Peyer's patch (tissue), 4 donors: ENCODE measurements at regions not wholly inside any gene's neighbourhood (a gene's known extent, or its start where the extent isn't known, plus 50 kb on each side); places are given as distances from the start of the nearest gene placed in this dataset.

Source experiments
- DNase-seq, 3 donors: peaks; one replicate each; pipeline ENCODE4 v3.0.0-alpha.2; 2017 to 2019
- H3K27ac ChIP-seq, 4 donors: fragments of 200-600 bp; sonication (generic); one replicate each; pipeline ENCODE4 v1.5.1; 2016 to 2019
- H3K27me3 ChIP-seq, 2 donors: fragments of 200-600 bp; sonication (generic); one replicate each; pipeline ENCODE4 v1.5.1; 2019
- H3K36me3 ChIP-seq, 3 donors: fragments of 200-600 bp; sonication (generic); one replicate each; pipeline ENCODE4 v1.5.1; 2016 to 2019
- H3K4me1 ChIP-seq, 4 donors: fragments of 200-600 bp; sonication (generic); one replicate each; pipeline ENCODE4 v1.5.1; 2016 to 2019
- H3K4me3 ChIP-seq, 4 donors: fragments of 200-600 bp; sonication (generic); 1 replicate in 3 of 4; 2 replicates in 1 of 4; pipeline ENCODE4 v1.5.1; 2016 to 2019; ENCODE audit warnings: mild to moderate bottlenecking in 1 of 4
- H3K9me3 ChIP-seq, 4 donors: fragments of 200-600 bp; sonication (generic); one replicate each; pipeline ENCODE4 v1.5.1; 2016 to 2019; ENCODE audit warnings: mild to moderate bottlenecking in 1 of 4
- POLR2A ChIP-seq, 2 donors: fragments of 450-650 bp; IDR thresholded peaks; one replicate each; pipeline ENCODE4 v1.5.1; 2017; ENCODE audit warnings: antibody characterized with exemption in 2 of 2, mild to moderate bottlenecking in 2 of 2, moderate library complexity in 2 of 2
- TF ChIP-seq, protein P1 (sequence below), 6 experiments: fragments of 450-650 bp in 4 of 6; fragments of 200-600 bp in 2 of 6; sonication (generic) in 1 of 6; IDR thresholded peaks; one replicate each; pipeline ENCODE4 v1.5.1; 2017 to 2019; ENCODE audit warnings: antibody characterized with exemption in 6 of 6, mild to moderate bottlenecking in 3 of 6, moderate library complexity in 1 of 6

DNA sequence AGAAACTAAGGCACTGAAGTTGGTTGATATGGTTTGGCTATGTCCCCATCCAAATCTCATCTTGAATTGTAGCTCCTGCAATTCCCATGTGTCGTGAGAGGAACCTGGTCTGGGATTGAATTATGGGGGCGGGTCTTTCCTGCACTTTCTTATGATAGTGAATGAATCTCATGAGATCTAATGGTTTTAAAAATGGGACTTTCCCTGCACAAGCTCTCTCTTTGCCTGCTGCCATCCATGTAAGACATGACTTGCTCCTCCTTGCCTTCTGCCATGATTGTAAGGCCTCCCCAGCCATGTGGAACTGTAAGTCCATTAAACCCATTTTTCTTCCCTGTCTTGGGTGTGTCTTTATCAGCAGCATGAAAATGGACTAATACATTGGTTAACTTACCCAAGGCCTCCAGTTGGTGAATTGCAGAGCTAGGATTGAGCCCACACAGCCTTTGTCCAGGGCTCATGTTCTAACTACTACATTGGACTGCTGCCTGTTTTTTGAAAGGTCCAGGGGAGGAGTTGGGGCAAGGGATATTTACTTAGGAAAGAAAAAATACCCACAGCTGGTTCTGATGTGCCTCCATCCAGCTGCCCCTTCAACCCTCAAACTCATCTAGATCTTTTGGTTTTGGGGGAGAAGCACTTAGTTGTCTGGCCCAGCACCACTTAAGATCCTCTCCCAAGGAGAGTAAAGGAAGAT, 107.8 kb upstream of the NAV2 start:
- no peaks in the 10 kb centered on the region for H3K27me3 ChIP-seq
- no peak overlapping the region for H3K4me3 ChIP-seq
- H3K4me1 ChIP-seq: no peaks in the 10 kb centered on the region
- H3K9me3 ChIP-seq: no peaks in the 10 kb centered on the region
- no peak for DNase-seq
- no peak overlapping the region for H3K27ac ChIP-seq
- H3K36me3 ChIP-seq: no peaks in the 10 kb centered on the region
- TF ChIP-seq, protein P1, sequence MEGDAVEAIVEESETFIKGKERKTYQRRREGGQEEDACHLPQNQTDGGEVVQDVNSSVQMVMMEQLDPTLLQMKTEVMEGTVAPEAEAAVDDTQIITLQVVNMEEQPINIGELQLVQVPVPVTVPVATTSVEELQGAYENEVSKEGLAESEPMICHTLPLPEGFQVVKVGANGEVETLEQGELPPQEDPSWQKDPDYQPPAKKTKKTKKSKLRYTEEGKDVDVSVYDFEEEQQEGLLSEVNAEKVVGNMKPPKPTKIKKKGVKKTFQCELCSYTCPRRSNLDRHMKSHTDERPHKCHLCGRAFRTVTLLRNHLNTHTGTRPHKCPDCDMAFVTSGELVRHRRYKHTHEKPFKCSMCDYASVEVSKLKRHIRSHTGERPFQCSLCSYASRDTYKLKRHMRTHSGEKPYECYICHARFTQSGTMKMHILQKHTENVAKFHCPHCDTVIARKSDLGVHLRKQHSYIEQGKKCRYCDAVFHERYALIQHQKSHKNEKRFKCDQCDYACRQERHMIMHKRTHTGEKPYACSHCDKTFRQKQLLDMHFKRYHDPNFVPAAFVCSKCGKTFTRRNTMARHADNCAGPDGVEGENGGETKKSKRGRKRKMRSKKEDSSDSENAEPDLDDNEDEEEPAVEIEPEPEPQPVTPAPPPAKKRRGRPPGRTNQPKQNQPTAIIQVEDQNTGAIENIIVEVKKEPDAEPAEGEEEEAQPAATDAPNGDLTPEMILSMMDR (IDR thresholded peaks at IDR 0.05): no peak
- TF ChIP-seq POLR2A (IDR thresholded peaks at IDR 0.05): no peak

DNA sequence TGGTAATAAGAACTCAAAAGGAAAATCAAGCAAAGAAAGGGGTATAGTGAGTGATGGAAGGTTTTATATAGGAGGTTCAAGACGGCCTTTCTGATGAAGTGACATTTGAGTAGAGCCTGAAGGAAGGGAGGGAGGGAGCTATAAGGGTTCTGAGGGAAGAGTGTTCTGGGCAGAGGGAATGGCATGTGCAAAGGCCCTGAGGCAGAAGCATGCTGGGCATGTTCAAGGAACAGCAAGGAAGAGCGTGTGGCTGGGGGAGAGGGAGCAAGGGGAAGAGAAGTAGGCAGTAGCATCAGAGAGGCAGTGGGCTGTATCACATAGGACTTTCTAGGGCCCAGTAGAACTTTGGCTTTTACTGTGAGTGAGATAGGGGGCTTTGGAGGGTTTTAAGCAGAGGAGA, 108.9 kb upstream of the NAV2 start:
- no peak for DNase-seq
- no peaks in the 10 kb centered on the region for H3K9me3 ChIP-seq
- H3K27ac ChIP-seq: no peak overlapping the region
- H3K27me3 ChIP-seq: no peaks in the 10 kb centered on the region
- no peak overlapping the region for H3K4me3 ChIP-seq
- no peaks in the 10 kb centered on the region for H3K36me3 ChIP-seq
- TF ChIP-seq POLR2A (IDR thresholded peaks at IDR 0.05): no peak
- TF ChIP-seq, protein P1 (IDR thresholded peaks at IDR 0.05): no peak
- H3K4me1 ChIP-seq: no peaks in the 10 kb centered on the region

DNA sequence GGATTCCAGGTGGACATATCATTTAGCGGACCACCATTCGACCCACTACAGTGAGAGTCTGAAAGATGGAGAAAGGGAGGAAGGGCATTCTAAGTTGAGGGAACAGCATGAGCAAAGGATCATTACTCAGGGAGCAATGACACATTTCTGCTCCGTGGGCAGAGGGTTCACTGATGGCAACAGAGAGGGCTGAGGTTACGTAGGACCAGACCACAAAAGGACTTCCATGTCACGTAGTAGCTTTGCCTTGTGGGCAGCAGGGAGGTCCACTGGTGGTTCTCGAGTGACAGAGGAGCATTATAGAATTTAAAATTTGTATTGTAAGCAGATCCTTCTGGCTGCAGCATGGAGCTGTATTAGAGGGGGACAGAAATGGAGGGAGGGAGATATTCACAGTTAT, 109.7 kb upstream of the NAV2 start:
- Histone ChIP-seq H3K9me3 (no peaks in the 10 kb centered on the region), H3K36me3 (no peaks in the 10 kb centered on the region), H3K27me3 (no peaks in the 10 kb centered on the region), H3K4me3 (no peak overlapping the region), H3K4me1 (no peaks in the 10 kb centered on the region), H3K27ac (no peak overlapping the region)
- TF ChIP-seq POLR2A (IDR thresholded peaks at IDR 0.05): no peak
- TF ChIP-seq, protein P1 (IDR thresholded peaks at IDR 0.05): no peak
- DNase-seq: no peak

DNA sequence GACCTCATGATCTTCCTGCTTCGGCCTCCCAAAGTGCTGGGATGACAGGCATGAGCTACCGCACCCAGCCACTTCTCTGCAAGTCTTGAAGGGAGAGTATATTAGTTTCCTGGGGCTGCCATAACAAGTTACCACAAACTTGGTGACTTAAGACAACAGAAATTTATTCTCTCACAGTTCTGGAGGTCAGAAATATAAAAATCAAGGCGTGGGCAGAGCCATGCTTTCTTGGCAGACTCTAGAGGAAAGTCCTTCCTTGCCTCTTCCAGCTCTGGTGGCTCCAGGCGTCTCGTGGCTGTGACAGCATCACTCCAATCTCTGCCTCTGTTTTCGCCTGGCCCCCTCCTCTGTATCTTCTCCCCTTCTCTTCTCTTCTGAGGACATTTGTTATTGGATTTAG, 110.2 kb upstream of the NAV2 start:
- TF ChIP-seq POLR2A (IDR thresholded peaks at IDR 0.05): no peak
- TF ChIP-seq, protein P1 (IDR thresholded peaks at IDR 0.05): no peak
- H3K4me1 ChIP-seq: no peaks in the 10 kb centered on the region
- DNase-seq: no peak
- H3K27ac ChIP-seq: no peak overlapping the region
- no peaks in the 10 kb centered on the region for H3K27me3 ChIP-seq
- no peaks in the 10 kb centered on the region for H3K9me3 ChIP-seq
- no peak overlapping the region for H3K4me3 ChIP-seq
- H3K36me3 ChIP-seq: no peaks in the 10 kb centered on the region

DNA sequence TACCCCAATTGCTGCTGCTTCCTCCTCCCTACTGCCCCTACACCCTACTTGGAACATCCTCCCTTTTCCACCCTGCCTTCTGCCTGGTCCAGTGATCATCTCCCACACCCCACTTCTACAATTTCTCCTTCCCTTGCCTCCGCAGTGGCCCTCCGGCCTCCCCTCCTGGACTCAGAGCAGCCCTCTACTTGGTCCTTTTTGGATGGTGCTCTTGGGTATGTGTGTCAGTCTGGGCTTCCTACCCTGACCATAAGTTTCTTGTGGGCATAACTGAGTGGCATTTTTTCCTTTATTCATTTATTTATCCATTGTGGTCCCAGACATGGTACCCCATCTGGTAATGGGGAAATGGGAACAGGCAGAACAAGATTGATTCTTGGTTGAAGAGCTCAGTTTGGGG, 111.4 kb upstream of the NAV2 start:
- DNase-seq: no peak
- H3K27me3 ChIP-seq: no peaks in the 10 kb centered on the region
- TF ChIP-seq, protein P1 (IDR thresholded peaks at IDR 0.05): no peak
- no peak for TF ChIP-seq POLR2A (IDR thresholded peaks at IDR 0.05)
- no peaks in the 10 kb centered on the region for H3K4me1 ChIP-seq
- no peaks in the 10 kb centered on the region for H3K36me3 ChIP-seq
- H3K27ac ChIP-seq: no peak overlapping the region
- no peaks in the 10 kb centered on the region for H3K9me3 ChIP-seq
- no peak overlapping the region for H3K4me3 ChIP-seq

DNA sequence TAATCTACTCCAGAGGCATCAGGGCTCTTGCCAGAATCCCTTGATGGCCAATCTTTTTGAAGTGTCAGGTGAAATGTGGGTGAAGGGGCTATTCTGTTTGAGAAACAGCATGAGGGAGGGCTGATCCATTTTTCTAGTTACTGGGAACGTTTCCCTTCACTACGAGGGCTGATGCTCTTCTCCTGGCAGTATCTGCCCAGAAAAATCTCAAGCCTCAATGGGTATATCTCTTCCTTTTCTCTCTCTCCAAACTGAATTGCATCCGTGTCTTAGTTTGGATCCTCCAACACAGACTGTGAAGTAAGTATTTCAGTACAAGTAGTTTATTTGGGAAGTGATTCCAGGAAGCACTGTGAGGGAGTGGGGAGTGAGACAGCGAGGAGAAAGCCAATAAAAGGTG, 113.0 kb upstream of the NAV2 start:
- Histone ChIP-seq H3K4me3 (no peak overlapping the region), H3K27ac (no peak overlapping the region), H3K9me3 (no peaks in the 10 kb centered on the region), H3K27me3 (no peaks in the 10 kb centered on the region), H3K4me1 (no peaks in the 10 kb centered on the region), H3K36me3 (no peaks in the 10 kb centered on the region)
- no peak for DNase-seq
- no peak for TF ChIP-seq POLR2A (IDR thresholded peaks at IDR 0.05)
- TF ChIP-seq, protein P1 (IDR thresholded peaks at IDR 0.05): no peak
